GM12878 (cell line): ENCODE measurements at regions not wholly inside any gene's neighbourhood (a gene's known extent, or its start where the extent isn't known, plus 50 kb on each side); places are given as distances from the start of the nearest gene placed in this dataset.
A peak's percentile ranks its signal among the peaks of the same experiment; 100 is the strongest.

Source experiments
- CEBPB ChIP-seq, 2 experiments: fragments of 150-350 bp in 1 of 2; IDR thresholded peaks; 2 replicates each; pipeline ENCODE4 v1.6.1; 2012 to 2014; ENCODE audit warnings: low read depth in 2 of 2, low read length in 2 of 2, borderline replicate concordance in 1 of 2, inconsistent platforms in 1 of 2
- CHD4 ChIP-seq: fragments of 200-600 bp; sonication (generic); IDR thresholded peaks from 2 replicates; pipeline ENCODE4 v1.6.1; 2016; ENCODE audit warnings: mild to moderate bottlenecking
- CTCF ChIP-seq, 3 experiments: IDR thresholded peaks in 2 of 3; conservative IDR thresholded peaks in 1 of 3; 2 replicates each; pipeline ENCODE4 v1.5.1; 2011; ENCODE audit warnings: low read depth in 3 of 3, low read length in 3 of 3, mild to moderate bottlenecking in 3 of 3, control low read depth in 2 of 3, moderate library complexity in 2 of 3, inconsistent platforms in 1 of 3, mixed read lengths in 1 of 3; ENCODE audit not compliant: control insufficient read depth in 2 of 3, insufficient read depth in 1 of 3; ENCODE audit errors: extremely low read depth in 1 of 3
- DPF2 ChIP-seq: fragments of 450-650 bp; IDR thresholded peaks from 2 replicates; pipeline ENCODE4 v1.6.1; 2017; ENCODE audit warnings: mild to moderate bottlenecking
- HCFC1 ChIP-seq: fragments of 150-350 bp; IDR thresholded peaks from 2 replicates; pipeline ENCODE4 v1.6.1; 2014; ENCODE audit warnings: low read length
- HDAC6 ChIP-seq: fragments of 200-600 bp; sonication (generic); IDR thresholded peaks from one replicate; pipeline ENCODE4 v1.8.0; 2017; ENCODE audit warnings: antibody characterized with exemption; ENCODE audit not compliant: unreplicated experiment
- NFYB ChIP-seq: IDR thresholded peaks from 2 replicates; pipeline ENCODE4 v1.6.1; 2011; ENCODE audit warnings: low read depth, mild to moderate bottlenecking, low read length, improper control_type of control experiment, moderate library complexity; ENCODE audit not compliant: insufficient read depth
- PAX5 ChIP-seq: IDR thresholded peaks from 2 replicates; pipeline ENCODE4 v1.6.1; 2011; ENCODE audit warnings: low read depth, low read length, borderline replicate concordance
- PAX8 ChIP-seq: fragments of 450-650 bp; IDR thresholded peaks from 2 replicates; pipeline ENCODE4 v1.6.1; 2017; ENCODE audit warnings: mild to moderate bottlenecking, moderate library complexity
- RCOR1 ChIP-seq: conservative IDR thresholded peaks from 2 replicates; pipeline ENCODE4 v1.6.1; 2012; ENCODE audit warnings: low read depth, low read length, improper control_type of control experiment
- SKIL ChIP-seq: fragments of 450-650 bp; IDR thresholded peaks from 2 replicates; pipeline ENCODE4 v1.6.1; 2017; ENCODE audit warnings: mild to moderate bottlenecking, low read depth, inconsistent platforms; ENCODE audit not compliant: poor library complexity, severe bottlenecking
- TCF12 ChIP-seq: IDR thresholded peaks from 2 replicates; pipeline ENCODE4 v1.6.1; 2011; ENCODE audit warnings: low read depth, mild to moderate bottlenecking, low read length
- ZBTB4 ChIP-seq: fragments of 450-650 bp; formaldehyde crosslinking; IDR thresholded peaks from 2 replicates; pipeline ENCODE4 v1.4.0; 2022; ENCODE audit warnings: mild to moderate bottlenecking, moderate library complexity
- ZNF217 ChIP-seq: fragments of 450-650 bp; IDR thresholded peaks from 2 replicates; pipeline ENCODE4 v1.6.1; 2017; ENCODE audit warnings: antibody characterized with exemption, mild to moderate bottlenecking
- ZNF274 ChIP-seq: IDR thresholded peaks from one replicate; pipeline ENCODE4 v1.8.0; 2011; ENCODE audit not compliant: insufficient read length, insufficient read depth
- TF ChIP-seq, protein P1 (sequence below): fragments of 450-650 bp; IDR thresholded peaks from 2 replicates; pipeline ENCODE4 v1.6.1; 2018; ENCODE audit warnings: borderline replicate concordance, mild to moderate bottlenecking; ENCODE audit not compliant: partially characterized antibody
- TF ChIP-seq, protein P2 (sequence below): IDR thresholded peaks from 2 replicates; pipeline ENCODE4 v1.6.1; 2012; ENCODE audit warnings: mild to moderate bottlenecking, low read depth, low read length

GRCh38 chr11:32529994-32530588, 53.5 kb upstream of the EIF3M start (continued):
- TF ChIP-seq, protein P1, sequence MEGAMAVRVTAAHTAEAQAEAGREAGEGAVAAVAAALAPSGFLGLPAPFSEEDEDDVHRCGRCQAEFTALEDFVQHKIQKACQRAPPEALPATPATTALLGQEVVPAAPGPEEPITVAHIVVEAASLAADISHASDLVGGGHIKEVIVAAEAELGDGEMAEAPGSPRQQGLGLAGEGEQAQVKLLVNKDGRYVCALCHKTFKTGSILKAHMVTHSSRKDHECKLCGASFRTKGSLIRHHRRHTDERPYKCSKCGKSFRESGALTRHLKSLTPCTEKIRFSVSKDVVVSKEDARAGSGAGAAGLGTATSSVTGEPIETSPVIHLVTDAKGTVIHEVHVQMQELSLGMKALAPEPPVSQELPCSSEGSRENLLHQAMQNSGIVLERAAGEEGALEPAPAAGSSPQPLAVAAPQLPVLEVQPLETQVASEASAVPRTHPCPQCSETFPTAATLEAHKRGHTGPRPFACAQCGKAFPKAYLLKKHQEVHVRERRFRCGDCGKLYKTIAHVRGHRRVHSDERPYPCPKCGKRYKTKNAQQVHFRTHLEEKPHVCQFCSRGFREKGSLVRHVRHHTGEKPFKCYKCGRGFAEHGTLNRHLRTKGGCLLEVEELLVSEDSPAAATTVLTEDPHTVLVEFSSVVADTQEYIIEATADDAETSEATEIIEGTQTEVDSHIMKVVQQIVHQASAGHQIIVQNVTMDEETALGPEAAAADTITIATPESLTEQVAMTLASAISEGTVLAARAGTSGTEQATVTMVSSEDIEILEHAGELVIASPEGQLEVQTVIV: no peak
- TF ChIP-seq ZNF217: no peak
- no peak for TF ChIP-seq ZBTB4 (CRISPR knock-in tag)
- TF ChIP-seq HCFC1: no peak
- peak; percentile 84; the same call in 1 of the 2 replicates for TF ChIP-seq DPF2
- TF ChIP-seq, protein P2, sequence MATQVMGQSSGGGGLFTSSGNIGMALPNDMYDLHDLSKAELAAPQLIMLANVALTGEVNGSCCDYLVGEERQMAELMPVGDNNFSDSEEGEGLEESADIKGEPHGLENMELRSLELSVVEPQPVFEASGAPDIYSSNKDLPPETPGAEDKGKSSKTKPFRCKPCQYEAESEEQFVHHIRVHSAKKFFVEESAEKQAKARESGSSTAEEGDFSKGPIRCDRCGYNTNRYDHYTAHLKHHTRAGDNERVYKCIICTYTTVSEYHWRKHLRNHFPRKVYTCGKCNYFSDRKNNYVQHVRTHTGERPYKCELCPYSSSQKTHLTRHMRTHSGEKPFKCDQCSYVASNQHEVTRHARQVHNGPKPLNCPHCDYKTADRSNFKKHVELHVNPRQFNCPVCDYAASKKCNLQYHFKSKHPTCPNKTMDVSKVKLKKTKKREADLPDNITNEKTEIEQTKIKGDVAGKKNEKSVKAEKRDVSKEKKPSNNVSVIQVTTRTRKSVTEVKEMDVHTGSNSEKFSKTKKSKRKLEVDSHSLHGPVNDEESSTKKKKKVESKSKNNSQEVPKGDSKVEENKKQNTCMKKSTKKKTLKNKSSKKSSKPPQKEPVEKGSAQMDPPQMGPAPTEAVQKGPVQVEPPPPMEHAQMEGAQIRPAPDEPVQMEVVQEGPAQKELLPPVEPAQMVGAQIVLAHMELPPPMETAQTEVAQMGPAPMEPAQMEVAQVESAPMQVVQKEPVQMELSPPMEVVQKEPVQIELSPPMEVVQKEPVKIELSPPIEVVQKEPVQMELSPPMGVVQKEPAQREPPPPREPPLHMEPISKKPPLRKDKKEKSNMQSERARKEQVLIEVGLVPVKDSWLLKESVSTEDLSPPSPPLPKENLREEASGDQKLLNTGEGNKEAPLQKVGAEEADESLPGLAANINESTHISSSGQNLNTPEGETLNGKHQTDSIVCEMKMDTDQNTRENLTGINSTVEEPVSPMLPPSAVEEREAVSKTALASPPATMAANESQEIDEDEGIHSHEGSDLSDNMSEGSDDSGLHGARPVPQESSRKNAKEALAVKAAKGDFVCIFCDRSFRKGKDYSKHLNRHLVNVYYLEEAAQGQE: no peak
- no peak for TF ChIP-seq TCF12
- TF ChIP-seq SKIL: peak; percentile 73
- no peak for TF ChIP-seq NFYB
- no peak for TF ChIP-seq HDAC6
- TF ChIP-seq ZNF274: no peak
- TF ChIP-seq PAX8: no peak
- no peak for TF ChIP-seq CEBPB (IDR thresholded peaks at IDR 0.05; ENCODE audit: borderline replicate concordance in 1 of 2, low read depth in 2 of 2, low read length in 2 of 2)
- peak; percentile 77; the same call in 1 of the 2 replicates for TF ChIP-seq PAX5
- no peak for TF ChIP-seq CHD4
- no peak for TF ChIP-seq RCOR1
- no peak for TF ChIP-seq CTCF (IDR thresholded peaks at IDR 0.05 in 2 of 3, conservative IDR thresholded peaks at IDR 0.05 in 1 of 3; ENCODE audit: control insufficient read depth in 2 of 3, extremely low read depth in 1 of 3, insufficient read depth in 1 of 3, low read depth in 3 of 3, low read length in 3 of 3)
